T47D (cell line): ENCODE measurements at regions not wholly inside any gene's neighbourhood (a gene's known extent, or its start where the extent isn't known, plus 50 kb on each side); places are given as distances from the start of the nearest gene placed in this dataset.
A peak's percentile ranks its signal among the peaks of the same experiment; 100 is the strongest.
"Not testable (repeated sequence)": the region's sequence is repeated elsewhere in the genome, so short reads cannot be mapped to it uniquely, and the experiment has no call there.

Experiments
- DNase-seq, 2 experiments: peaks; one replicate each; pipeline versions ENCODE4 v3.0.0 to v3.0.0-alpha.2; 2011 to 2012; ENCODE audit warnings: low read depth in 1 of 2, low spot score in 1 of 2
- JUND ChIP-seq: IDR thresholded peaks from 2 replicates; pipeline ENCODE4 v1.6.1; 2012; ENCODE audit warnings: low read depth
- in situ Hi-C: cut with HindIII; loops from 2 replicates; pipeline ENCODE4 v1.10.0; 2016; ENCODE audit warnings: low sequenced_read_pairs, low pct_unique_long_range_greater_than_20kb

- DNase-seq, result no peak
- TF ChIP-seq JUND, result no peak
- in situ Hi-C loops, result no loop called here
These were observed 726.3 kb downstream of the RAPGEF2 start for GRCh38 chr4:159829184-159829583.

GRCh38 chr4:159837071-159837470, 734.2 kb downstream of the RAPGEF2 start:
- in situ Hi-C loops, result no loop called here
- no peak for TF ChIP-seq JUND
- DNase-seq, result no peak

- DNase-seq, result no peak
- no peak for TF ChIP-seq JUND
- in situ Hi-C loops, result no loop called here
These were observed 752.9 kb downstream of the RAPGEF2 start for GRCh38 chr4:159855731-159856130.

- no peak for TF ChIP-seq JUND
- DNase-seq, result peak in 1 of 2 experiments; percentile 1
- in situ Hi-C loops, result no loop called here
These were observed 753.6 kb downstream of the RAPGEF2 start for GRCh38 chr4:159856451-159856850.

- no peak for TF ChIP-seq JUND
- DNase-seq, result no peak
- in situ Hi-C loops, result no loop called here
These were observed 756.8 kb downstream of the RAPGEF2 start for GRCh38 chr4:159859656-159860148.

GRCh38 chr4:159860945-159861344, 758.1 kb downstream of the RAPGEF2 start:
- TF ChIP-seq JUND, result no peak
- in situ Hi-C loops, result no loop called here
- no peak for DNase-seq

- TF ChIP-seq JUND, result no peak
- in situ Hi-C loops, result no loop called here
- no peak for DNase-seq
These were observed 761.5 kb downstream of the RAPGEF2 start for GRCh38 chr4:159864337-159864736.

GRCh38 chr4:159867673-159868072, 764.8 kb downstream of the RAPGEF2 start:
- TF ChIP-seq JUND, result no peak
- in situ Hi-C loops, result no loop called here
- DNase-seq, result no peak

- DNase-seq, in situ Hi-C loops: not testable (repeated sequence)
These were observed 766.1 kb downstream of the RAPGEF2 start for GRCh38 chr4:159868936-159869335.

- in situ Hi-C loops, result no loop called here
- no peak for DNase-seq
- TF ChIP-seq JUND, result no peak
These were observed 768.3 kb downstream of the RAPGEF2 start for GRCh38 chr4:159871141-159871540.

GRCh38 chr4:159881158-159881557, 778.3 kb downstream of the RAPGEF2 start:
- in situ Hi-C loops, result no loop called here
- DNase-seq, result no peak
- TF ChIP-seq JUND, result no peak

GRCh38 chr4:159884989-159885388, 782.1 kb downstream of the RAPGEF2 start:
- in situ Hi-C loops, result no loop called here
- no peak for TF ChIP-seq JUND
- no peak for DNase-seq

GRCh38 chr4:159899596-159899995, 796.7 kb downstream of the RAPGEF2 start:
- no peak for TF ChIP-seq JUND
- no peak for DNase-seq
- in situ Hi-C loops, result no loop called here

GRCh38 chr4:159900562-159900961, 797.7 kb downstream of the RAPGEF2 start:
- in situ Hi-C loops, result no loop called here
- DNase-seq, result no peak
- TF ChIP-seq JUND, result no peak
